GM12878 (cell line): ENCODE measurements at regions not wholly inside any gene's neighbourhood (a gene's known extent, or its start where the extent isn't known, plus 50 kb on each side); places are given as distances from the start of the nearest gene placed in this dataset.

Experiments
- ATAC-seq: fragments of 200-7000 bp; cut with Tn5 transposase; 3 replicates; pipeline ENCODE4 v1.9.1; 2020; ENCODE audit warnings: mild to moderate bottlenecking, moderate library complexity
- BruUV-seq: library from RNA; stranded (reverse); fragments of 400-500 nt; replicated peaks from 2 replicates; lab custom pipeline; 2021; lab: Mats Ljungman, UMichigan
- CTCF ChIA-PET: fragments of 300-600 bp; sonication (Branson Sonifier 250); formaldehyde crosslinking; extraction: SDS; loops from one replicate; lab custom pipeline; 2021; ENCODE audit warnings: inconsistent platforms; lab: Yijun Ruan, JAX
- POLR2A ChIA-PET: fragments of 350-600 bp; formaldehyde crosslinking; extraction: SDS; loops from one replicate; lab custom pipeline; 2021; ENCODE audit warnings: inconsistent platforms; lab: Charles Lee
- RAD21 ChIA-PET: fragments of 300-600 bp; sonication (Branson Sonifier 250); formaldehyde crosslinking; loops from one replicate; lab custom pipeline; 2023; ENCODE audit warnings: antibody characterized with exemption; ENCODE audit not compliant: unreplicated experiment; lab: Charles Lee
- SMC1A ChIA-PET: fragments of 300-600 bp; sonication (Branson Sonifier 250); formaldehyde crosslinking; loops from one replicate; lab custom pipeline; 2023; ENCODE audit not compliant: unreplicated experiment, uncharacterized antibody; lab: Charles Lee
- DNase-seq: peaks from one replicate; pipeline ENCODE4 v3.0.0-alpha.2; 2011; ENCODE audit warnings: low read depth, low spot score
- FAIRE-seq: peaks from 3 replicates; lab custom pipeline; 2011; peaks lifted over from hg19 to GRCh38; lab: Jason Lieb, UNC
- H2AFZ ChIP-seq: 2 replicates; pipeline ENCODE4 v1.6.0; 2011; ENCODE audit warnings: low read depth, low read length, control low read depth; ENCODE audit not compliant: control insufficient read depth
- H3K27ac ChIP-seq: 2 replicates; pipeline ENCODE4 v1.5.1; 2011; ENCODE audit warnings: control low read depth; ENCODE audit not compliant: control insufficient read depth, insufficient read depth
- H3K27me3 ChIP-seq, 2 experiments: replicated peaks in 1 of 2; 2 replicates each; pipeline versions ENCODE4 v1.6.0 to v1.6.1; 2011; ENCODE audit warnings: low read length in 1 of 2; ENCODE audit not compliant: control insufficient read depth in 2 of 2, insufficient read depth in 2 of 2
- H3K36me3 ChIP-seq, 2 experiments: 2 replicates each; pipeline ENCODE4 v1.5.1; 2011; ENCODE audit warnings: low read length in 1 of 2; ENCODE audit not compliant: control insufficient read depth in 2 of 2, insufficient read depth in 2 of 2
- H3K4me1 ChIP-seq: 2 replicates; pipeline ENCODE4 v1.6.1; 2011; ENCODE audit warnings: mild to moderate bottlenecking, low read length, moderate library complexity, mixed read lengths; ENCODE audit not compliant: control insufficient read depth, insufficient read depth
- H3K4me2 ChIP-seq: 2 replicates; pipeline ENCODE4 v1.6.0; 2011; ENCODE audit warnings: control low read depth; ENCODE audit not compliant: control insufficient read depth, insufficient read depth
- H3K4me3 ChIP-seq: fragments of 200-600 bp; sonication (generic); 2 replicates; pipeline ENCODE4 v1.5.1; 2016
- H3K79me2 ChIP-seq: 2 replicates; pipeline ENCODE4 v1.6.0; 2011; ENCODE audit warnings: low read length; ENCODE audit not compliant: control insufficient read depth, insufficient read depth
- H3K9ac ChIP-seq: 2 replicates; pipeline ENCODE4 v1.8.0; 2011; ENCODE audit warnings: low read length, control low read depth, mixed read lengths; ENCODE audit not compliant: control insufficient read depth, insufficient read depth
- H3K9me3 ChIP-seq: replicated peaks from 3 replicates; pipeline ENCODE4 v1.5.1; 2011; ENCODE audit warnings: mild to moderate bottlenecking, low read length; ENCODE audit not compliant: control insufficient read depth, insufficient read depth
- H4K20me1 ChIP-seq: 2 replicates; pipeline ENCODE4 v1.6.0; 2011; ENCODE audit not compliant: control insufficient read depth, insufficient read depth
- CEBPB ChIP-seq, 2 experiments: fragments of 150-350 bp in 1 of 2; IDR thresholded peaks; 2 replicates each; pipeline ENCODE4 v1.6.1; 2012 to 2014; ENCODE audit warnings: low read depth in 2 of 2, low read length in 2 of 2, borderline replicate concordance in 1 of 2, inconsistent platforms in 1 of 2
- EZH2 ChIP-seq: IDR thresholded peaks from 2 replicates; pipeline ENCODE4 v1.6.1; 2012; ENCODE audit warnings: low read depth, mild to moderate bottlenecking, control low read depth, inconsistent platforms, low read length, borderline replicate concordance; ENCODE audit not compliant: control insufficient read depth
- GABPA ChIP-seq: IDR thresholded peaks from 2 replicates; pipeline ENCODE4 v1.6.1; 2014; ENCODE audit warnings: antibody characterized with exemption, low read depth, mild to moderate bottlenecking, inconsistent platforms
- HDAC2 ChIP-seq: fragments of 200-600 bp; sonication (generic); IDR thresholded peaks from 2 replicates; pipeline ENCODE4 v1.6.1; 2017
- MTA3 ChIP-seq: IDR thresholded peaks from 2 replicates; pipeline ENCODE4 v1.6.1; 2012; ENCODE audit warnings: low read length, inconsistent platforms, borderline replicate concordance
- NFYA ChIP-seq: IDR thresholded peaks from 2 replicates; pipeline ENCODE4 v1.6.1; 2011; ENCODE audit warnings: low read depth, mild to moderate bottlenecking, low read length, improper control_type of control experiment, borderline replicate concordance
- NR2C1 ChIP-seq: fragments of 450-650 bp; IDR thresholded peaks from 2 replicates; pipeline ENCODE4 v1.6.1; 2017; ENCODE audit warnings: antibody characterized with exemption, mild to moderate bottlenecking, moderate library complexity
- NR2C2 ChIP-seq: IDR thresholded peaks from 2 replicates; pipeline ENCODE4 v1.6.1; 2011; ENCODE audit warnings: borderline replicate concordance, low read depth; ENCODE audit not compliant: control insufficient read depth, insufficient read length
- RB1 ChIP-seq: fragments of 450-650 bp; formaldehyde crosslinking; IDR thresholded peaks from 2 replicates; pipeline ENCODE4 v1.6.1; 2017; ENCODE audit warnings: mild to moderate bottlenecking, borderline replicate concordance
- SPI1 ChIP-seq: IDR thresholded peaks from 2 replicates; pipeline ENCODE4 v1.6.1; 2011; ENCODE audit warnings: low read depth, mild to moderate bottlenecking, low read length, moderate library complexity, borderline replicate concordance; ENCODE audit not compliant: insufficient read depth
- SRF ChIP-seq, 2 experiments: IDR thresholded peaks; 2 replicates each; pipeline ENCODE4 v1.6.1; 2011; ENCODE audit warnings: low read depth in 2 of 2, low read length in 2 of 2, mild to moderate bottlenecking in 1 of 2, moderate library complexity in 1 of 2
- TAF1 ChIP-seq: IDR thresholded peaks from 2 replicates; pipeline ENCODE4 v1.6.1; 2011; ENCODE audit warnings: mild to moderate bottlenecking, low read depth, low read length, borderline replicate concordance
- TBL1XR1 ChIP-seq: IDR thresholded peaks from 2 replicates; pipeline ENCODE4 v1.6.1; 2012; ENCODE audit warnings: low read depth, low read length, improper control_type of control experiment
- YBX1 ChIP-seq: fragments of 450-650 bp; IDR thresholded peaks from 2 replicates; pipeline ENCODE4 v1.6.1; 2016; ENCODE audit warnings: antibody characterized with exemption
- ZNF217 ChIP-seq: fragments of 450-650 bp; IDR thresholded peaks from 2 replicates; pipeline ENCODE4 v1.6.1; 2017; ENCODE audit warnings: antibody characterized with exemption, mild to moderate bottlenecking
- ZZZ3 ChIP-seq: IDR thresholded peaks from 2 replicates; pipeline ENCODE4 v1.6.1; 2011; ENCODE audit warnings: low read depth; ENCODE audit not compliant: control insufficient read depth, insufficient read length
- WGBS: methylation state at CpG from one replicate; pipeline ENCODE4 v1.1.6; 2016; ENCODE audit warnings: low lambda C conversion rate; ENCODE audit not compliant: insufficient replicate concordance, insufficient coverage; ENCODE audit errors: missing lambda C conversion rate; 5-methylcytosine and 5-hydroxymethylcytosine counted together
- in situ Hi-C: fragments of 300-500 bp; cut with MboI; formaldehyde crosslinking; loops from 9 replicates; pipeline ENCODE4 v1.14.3; 2018; ENCODE audit warnings: mixed read lengths
- intact Hi-C: fragments of 100-400 bp; cut with micrococcal nuclease; formaldehyde crosslinking; loops from one replicate; pipeline ENCODE4 v1.14.2; 2022; ENCODE audit not compliant: unreplicated experiment
- TF ChIP-seq, protein P1 (sequence below): IDR thresholded peaks from 2 replicates; pipeline ENCODE4 v1.6.1; 2011; ENCODE audit warnings: low read depth, low read length, improper control_type of control experiment, borderline replicate concordance
- TF ChIP-seq, protein P2 (sequence below): IDR thresholded peaks from 2 replicates; pipeline ENCODE4 v1.6.1; 2012; ENCODE audit warnings: low read depth, low read length, improper control_type of control experiment
- TF ChIP-seq, protein P3 (sequence below): fragments of 450-650 bp; IDR thresholded peaks from 2 replicates; pipeline ENCODE4 v1.6.1; 2018; ENCODE audit warnings: mild to moderate bottlenecking, low read depth, moderate library complexity; ENCODE audit not compliant: partially characterized antibody

DNA sequence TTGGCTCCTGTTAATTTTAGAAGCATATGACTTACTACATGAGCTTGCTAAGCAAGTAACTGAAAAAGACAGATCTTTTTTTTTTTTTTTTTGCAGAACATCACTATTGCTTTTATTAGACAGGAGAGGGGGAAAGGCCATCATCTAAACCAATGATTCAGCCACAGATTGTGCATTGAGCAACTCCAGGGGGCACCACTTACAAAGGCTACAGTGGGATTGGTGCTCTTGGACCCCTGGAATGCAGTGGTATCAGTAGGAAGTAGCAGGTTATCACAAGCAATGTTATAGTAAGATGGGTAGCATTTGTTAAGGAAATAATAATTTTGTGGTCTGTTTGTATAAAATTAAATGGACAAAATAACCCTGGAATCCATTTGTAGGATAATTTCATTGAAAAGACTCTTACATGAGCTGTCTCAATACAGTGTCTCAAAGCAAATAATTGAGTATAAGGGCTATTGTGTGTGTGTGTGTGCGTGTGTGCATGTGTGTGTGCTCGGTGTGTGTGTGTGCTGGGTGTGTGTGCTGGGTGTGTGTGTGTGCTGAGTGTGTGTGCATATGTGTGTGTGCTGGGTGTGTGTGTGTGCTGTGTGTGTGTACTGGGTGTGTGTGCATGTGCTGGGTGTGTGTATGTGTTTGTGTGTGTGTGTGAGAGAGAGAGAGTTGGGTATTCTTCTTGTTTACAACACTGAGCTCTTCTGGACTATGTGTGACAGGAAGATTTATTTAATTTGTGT, 296.3 kb downstream of the PCDH7 start:
- Histone ChIP-seq H3K27ac (no peak overlapping the region), H4K20me1 (no peaks in the 10 kb centered on the region), H3K27me3 (no peaks in the 10 kb centered on the region), H3K4me1 (no peaks in the 10 kb centered on the region), H3K36me3 (no peaks in the 10 kb centered on the region), H2AFZ (no peak overlapping the region), H3K4me3 (no peak overlapping the region), H3K4me2 (no peak overlapping the region), H3K9ac (no peak overlapping the region), H3K9me3 (no peaks in the 10 kb centered on the region), H3K79me2 (no peaks in the 10 kb centered on the region)
- no peak for TF ChIP-seq NR2C1
- no peak for TF ChIP-seq NFYA
- no peak for TF ChIP-seq NR2C2
- TF ChIP-seq YBX1 = no peak
- TF ChIP-seq, protein P1, sequence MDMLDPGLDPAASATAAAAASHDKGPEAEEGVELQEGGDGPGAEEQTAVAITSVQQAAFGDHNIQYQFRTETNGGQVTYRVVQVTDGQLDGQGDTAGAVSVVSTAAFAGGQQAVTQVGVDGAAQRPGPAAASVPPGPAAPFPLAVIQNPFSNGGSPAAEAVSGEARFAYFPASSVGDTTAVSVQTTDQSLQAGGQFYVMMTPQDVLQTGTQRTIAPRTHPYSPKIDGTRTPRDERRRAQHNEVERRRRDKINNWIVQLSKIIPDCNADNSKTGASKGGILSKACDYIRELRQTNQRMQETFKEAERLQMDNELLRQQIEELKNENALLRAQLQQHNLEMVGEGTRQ = no peak
- no peak for TF ChIP-seq HDAC2
- TF ChIP-seq, protein P2, sequence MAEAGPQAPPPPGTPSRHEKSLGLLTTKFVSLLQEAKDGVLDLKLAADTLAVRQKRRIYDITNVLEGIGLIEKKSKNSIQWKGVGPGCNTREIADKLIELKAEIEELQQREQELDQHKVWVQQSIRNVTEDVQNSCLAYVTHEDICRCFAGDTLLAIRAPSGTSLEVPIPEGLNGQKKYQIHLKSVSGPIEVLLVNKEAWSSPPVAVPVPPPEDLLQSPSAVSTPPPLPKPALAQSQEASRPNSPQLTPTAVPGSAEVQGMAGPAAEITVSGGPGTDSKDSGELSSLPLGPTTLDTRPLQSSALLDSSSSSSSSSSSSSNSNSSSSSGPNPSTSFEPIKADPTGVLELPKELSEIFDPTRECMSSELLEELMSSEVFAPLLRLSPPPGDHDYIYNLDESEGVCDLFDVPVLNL = no peak
- no peak for TF ChIP-seq CEBPB (IDR thresholded peaks at IDR 0.05; ENCODE audit: borderline replicate concordance in 1 of 2, low read depth in 2 of 2, low read length in 2 of 2)
- no peak for TF ChIP-seq TAF1
- TF ChIP-seq MTA3 = no peak
- no peak for TF ChIP-seq GABPA
- no peak for TF ChIP-seq TBL1XR1
- no peak for TF ChIP-seq RB1
- TF ChIP-seq EZH2 = no peak
- no peak for TF ChIP-seq ZZZ3
- TF ChIP-seq, protein P3, sequence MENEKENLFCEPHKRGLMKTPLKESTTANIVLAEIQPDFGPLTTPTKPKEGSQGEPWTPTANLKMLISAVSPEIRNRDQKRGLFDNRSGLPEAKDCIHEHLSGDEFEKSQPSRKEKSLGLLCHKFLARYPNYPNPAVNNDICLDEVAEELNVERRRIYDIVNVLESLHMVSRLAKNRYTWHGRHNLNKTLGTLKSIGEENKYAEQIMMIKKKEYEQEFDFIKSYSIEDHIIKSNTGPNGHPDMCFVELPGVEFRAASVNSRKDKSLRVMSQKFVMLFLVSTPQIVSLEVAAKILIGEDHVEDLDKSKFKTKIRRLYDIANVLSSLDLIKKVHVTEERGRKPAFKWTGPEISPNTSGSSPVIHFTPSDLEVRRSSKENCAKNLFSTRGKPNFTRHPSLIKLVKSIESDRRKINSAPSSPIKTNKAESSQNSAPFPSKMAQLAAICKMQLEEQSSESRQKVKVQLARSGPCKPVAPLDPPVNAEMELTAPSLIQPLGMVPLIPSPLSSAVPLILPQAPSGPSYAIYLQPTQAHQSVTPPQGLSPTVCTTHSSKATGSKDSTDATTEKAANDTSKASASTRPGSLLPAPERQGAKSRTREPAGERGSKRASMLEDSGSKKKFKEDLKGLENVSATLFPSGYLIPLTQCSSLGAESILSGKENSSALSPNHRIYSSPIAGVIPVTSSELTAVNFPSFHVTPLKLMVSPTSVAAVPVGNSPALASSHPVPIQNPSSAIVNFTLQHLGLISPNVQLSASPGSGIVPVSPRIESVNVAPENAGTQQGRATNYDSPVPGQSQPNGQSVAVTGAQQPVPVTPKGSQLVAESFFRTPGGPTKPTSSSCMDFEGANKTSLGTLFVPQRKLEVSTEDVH = no peak
- no peak for TF ChIP-seq ZNF217
- TF ChIP-seq SPI1 = no peak
- no peak for TF ChIP-seq SRF (IDR thresholded peaks at IDR 0.05; ENCODE audit: low read depth in 2 of 2, low read length in 2 of 2)
- ChIA-PET SMC1A (interaction anchor here (1.3 kb wide), 1 partner anchor 12 kb away, joined by 3 read pairs; no protein-coding TSS in a partner anchor), RAD21 (interaction anchor here (0.6 kb wide), 1 partner anchor 760 kb away, joined by 3 read pairs; no protein-coding TSS in a partner anchor), POLR2A (no interaction called here), CTCF (interaction anchor here (0.8 kb wide), 1 partner anchor 12 kb away, joined by 3 read pairs; no protein-coding TSS in a partner anchor)
- FAIRE-seq (no peak), ATAC-seq (no peak), DNase-seq (no peak)
- intact Hi-C loops = no loop called here
- no TSS peak for BruUV-seq
- 40% methylated on average over 2 of the region's 2 CpGs for WGBS
- in situ Hi-C loops = no loop called here
